Hematopoietic multipotent progenitor cell treated with erythropoietin and hydrocortisone succinate and interleukin-3 and kit ligand, for 8 days (in vitro differentiated cells): ENCODE measurements at regions not wholly inside any gene's neighbourhood (a gene's known extent, or its start where the extent isn't known, plus 50 kb on each side); places are given as distances from the start of the nearest gene placed in this dataset.
A peak's percentile ranks its signal among the peaks of the same experiment; 100 is the strongest.

Source experiments
- DNase-seq: peaks from one replicate; pipeline ENCODE4 v3.0.0-alpha.2; 2015

DNA sequence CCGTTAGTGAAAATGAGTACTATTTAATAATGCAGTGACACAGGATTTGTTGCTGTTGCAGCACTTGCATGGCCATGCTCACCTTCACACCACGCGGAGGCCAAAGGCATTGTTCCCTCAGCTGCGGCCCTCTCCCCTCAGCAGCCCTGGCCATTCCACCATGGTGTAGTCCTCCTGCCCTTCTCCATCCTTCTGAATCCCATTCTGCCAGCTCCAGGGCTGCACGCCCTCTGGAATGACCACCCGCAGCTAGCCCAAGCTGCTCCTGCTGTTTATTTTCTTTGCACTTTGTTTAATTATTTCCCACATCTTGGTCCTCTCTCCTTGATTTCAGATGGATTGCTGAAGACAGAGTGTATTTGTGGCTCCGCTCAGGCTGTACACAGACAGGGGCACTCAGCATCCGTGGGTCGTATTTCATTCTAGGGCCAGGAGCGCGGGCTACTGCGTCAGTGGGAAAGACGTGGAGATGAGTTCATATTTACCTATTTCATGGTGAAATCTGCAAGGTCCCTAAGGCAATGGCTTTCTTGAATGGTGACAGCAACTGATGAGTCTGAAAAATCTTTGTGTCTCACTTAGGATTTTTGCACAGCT, 81.4 kb upstream of the DUSP22 start:
- no peak for DNase-seq

DNA sequence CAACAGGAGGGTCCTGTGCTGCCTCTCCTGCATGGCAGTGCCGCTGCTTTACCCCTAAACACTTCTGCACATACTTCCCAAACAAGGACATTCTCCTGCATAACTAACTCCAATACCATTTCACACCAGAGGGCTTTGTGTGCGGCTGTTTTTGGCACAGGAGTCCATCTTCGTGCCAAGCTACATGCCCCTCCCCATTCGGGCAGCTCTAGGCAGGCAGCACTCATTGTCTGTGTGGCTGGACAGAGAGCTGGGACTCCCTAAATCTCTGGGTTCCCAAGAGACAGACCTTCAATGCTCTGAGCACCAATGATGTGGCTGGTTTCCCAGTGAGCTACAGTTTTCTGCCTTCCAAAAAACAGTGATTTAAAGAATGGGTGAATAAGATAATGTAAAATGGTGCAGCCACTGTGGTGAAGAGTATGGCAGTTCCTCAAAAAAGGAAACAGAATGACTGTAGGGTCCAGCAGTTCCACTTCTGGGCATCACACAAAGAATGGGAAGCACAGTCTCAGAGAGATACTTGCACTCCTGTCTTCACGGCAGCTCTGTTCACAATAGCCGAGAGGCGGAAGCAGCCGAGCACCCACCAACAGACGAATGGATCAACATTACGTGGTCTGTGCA, 80.3 kb upstream of the DUSP22 start:
- DNase-seq = no peak

DNA sequence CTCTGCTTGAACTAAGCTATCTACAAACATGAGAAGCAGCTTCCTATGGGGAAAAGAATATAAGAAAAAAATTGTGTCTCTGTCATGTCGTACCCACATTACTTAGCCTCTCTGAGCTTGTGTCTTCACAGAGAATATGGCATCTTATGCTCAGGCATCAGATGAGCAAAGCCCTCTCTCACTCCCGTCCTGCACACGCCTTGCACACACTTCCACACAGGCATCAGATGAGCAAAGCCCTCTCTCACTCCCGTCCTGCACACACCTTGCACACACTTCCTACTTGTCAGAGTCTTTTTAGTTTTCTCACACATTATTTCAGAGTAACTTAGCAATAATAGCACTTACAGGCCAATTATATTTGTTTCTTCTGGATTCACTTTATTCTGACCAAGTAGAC, 79.0 kb upstream of the DUSP22 start:
- DNase-seq = no peak

DNA sequence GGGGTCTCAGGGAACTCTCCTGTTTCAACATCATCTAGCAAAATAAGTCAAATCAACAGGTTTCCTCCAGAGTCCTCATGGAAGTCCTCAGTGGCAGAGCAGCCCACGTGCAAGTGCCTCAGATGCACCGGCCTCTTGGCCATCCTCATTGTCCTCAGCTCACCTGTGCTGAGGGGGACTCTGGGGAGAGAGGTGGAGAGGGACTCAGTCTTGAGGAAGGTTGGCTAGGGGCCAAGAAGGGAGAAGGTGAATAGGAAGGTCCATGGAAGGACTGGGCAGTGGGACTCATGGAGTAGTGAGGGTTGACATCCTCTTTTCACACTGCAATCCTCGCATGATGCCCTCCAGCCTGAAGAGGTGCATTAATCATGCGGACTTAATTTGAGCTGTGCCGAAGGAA, 77.9 kb upstream of the DUSP22 start:
- no peak for DNase-seq

DNA sequence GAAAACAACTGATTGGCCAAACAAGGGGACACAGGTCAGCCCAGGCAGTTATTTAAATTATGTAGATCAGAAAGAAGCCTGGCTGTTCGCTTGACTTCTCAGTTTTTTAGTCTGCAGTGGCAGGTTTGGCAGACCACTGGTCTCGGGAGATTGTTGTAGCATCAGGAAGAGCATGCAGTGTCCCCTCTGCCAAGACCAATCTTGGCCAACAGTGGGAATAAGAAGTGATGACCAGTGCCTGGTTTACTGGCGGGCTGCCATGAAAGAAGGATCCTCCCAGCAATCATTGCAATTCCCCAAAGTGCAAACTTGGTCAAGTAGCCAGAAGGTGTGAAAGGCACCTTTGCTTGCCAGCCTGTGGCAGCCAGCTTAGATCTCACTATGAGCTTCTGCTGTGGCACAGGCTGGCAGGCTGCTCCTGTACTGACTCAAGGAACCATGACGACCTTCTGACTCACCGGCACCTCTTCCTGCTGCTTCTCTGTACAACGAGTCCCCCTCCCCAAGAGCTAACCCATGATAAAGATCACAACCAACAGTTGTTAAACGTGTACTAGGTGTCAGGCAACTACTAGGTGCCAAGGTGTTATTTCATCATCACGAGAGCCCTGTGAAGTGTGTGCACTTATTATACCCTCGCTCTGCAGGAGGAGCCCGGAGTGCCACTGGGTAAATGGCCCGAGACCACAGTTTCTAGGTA, 76.8 kb upstream of the DUSP22 start:
- DNase-seq = no peak

DNA sequence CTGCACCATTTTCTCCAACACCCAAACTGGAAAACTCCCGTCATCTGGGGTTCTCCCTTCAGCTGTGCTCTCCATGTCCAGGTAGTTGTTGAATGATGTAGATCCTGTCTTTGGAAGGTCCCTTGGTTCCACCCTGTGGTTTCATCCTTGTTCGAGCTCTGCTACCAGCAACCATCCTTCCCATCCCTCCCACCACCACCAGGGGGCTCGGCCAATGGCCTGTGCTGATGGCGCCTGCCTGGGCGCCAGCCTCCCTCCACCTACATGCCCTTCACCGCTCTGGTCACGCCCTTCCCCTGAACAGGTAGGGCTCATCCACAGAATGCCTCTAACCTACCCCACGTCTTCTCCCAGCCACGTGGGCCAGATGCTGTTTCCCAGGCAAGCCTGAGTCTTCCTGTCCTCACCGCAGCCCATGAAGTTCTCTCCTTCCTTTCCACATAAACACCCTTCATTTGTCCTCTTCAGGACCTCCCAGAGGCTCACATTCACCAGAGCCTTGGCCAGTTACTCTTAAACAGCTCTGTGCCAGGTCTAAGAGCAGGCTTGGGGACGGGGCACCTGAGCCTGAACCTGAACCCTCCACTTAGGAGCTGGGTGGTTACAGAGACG, 75.1 kb upstream of the DUSP22 start:
- peak; percentile 13 for DNase-seq

DNA sequence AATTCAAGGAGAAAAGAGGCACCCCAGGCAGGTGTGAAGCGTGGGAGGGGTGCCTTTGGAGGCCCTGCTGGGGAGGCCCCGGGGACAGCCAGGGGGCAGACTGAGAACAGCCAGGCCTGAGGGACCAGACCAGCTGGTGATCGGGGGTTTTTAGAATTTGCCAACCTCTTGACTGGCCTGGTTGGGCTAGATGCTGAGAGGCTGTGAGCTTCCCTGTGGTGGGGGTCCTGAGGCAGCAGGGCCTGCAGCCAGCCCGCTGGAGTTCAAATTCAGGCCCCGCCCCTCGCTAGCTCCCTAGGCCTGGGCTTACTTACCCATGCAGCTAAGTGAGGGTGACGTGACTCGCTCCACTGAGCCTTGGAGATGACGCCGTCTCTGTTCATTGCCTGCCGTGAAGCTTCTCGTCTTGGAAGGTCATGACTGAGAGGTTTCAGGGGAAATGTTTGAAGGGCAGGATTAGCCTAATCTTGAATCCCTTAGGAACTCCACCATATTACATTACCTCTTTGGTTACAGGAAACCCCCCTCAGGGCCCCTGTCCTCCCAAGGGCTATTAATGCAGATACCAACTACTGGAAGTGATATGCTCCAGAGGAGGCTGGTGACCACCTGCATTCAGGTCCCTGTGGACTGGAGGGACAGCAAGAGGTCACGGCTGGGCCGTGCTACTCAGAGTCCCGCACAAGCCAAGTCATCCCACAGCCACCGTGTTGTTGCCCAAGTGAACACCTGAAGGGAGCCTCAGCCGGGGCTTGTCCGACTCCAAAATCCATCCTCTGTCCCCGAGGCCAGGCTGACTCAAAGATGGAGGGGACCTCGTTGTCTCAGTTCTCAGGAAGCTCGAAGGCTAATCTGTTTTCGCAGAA, 73.9 kb upstream of the DUSP22 start:
- no peak for DNase-seq

DNA sequence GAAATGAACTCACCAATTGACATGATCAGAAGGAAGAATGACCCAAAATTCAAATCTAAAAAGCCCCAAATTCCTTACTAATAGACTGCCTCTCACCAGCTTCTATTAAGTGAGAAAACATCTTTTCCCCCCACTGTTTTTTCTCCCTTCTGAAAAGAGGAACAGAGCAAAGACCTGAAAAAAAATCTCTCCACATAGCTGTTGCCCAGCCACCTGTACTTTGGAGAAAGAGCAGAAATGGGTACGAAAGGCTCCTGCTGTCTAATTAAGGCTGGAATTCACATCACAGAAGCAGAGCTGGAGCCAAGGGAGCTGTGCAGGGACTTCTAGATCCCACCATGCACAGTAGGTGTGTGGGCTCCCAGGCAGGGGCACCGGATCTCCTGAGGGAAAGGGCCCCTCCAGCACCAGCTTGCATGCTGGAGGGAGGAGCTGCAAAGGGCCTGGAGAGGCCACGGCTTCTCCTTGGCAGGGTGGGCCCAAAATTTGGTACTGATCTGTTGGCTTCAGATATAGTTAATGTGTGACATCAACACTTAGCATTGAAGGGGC, 73.2 kb upstream of the DUSP22 start:
- DNase-seq = no peak

DNA sequence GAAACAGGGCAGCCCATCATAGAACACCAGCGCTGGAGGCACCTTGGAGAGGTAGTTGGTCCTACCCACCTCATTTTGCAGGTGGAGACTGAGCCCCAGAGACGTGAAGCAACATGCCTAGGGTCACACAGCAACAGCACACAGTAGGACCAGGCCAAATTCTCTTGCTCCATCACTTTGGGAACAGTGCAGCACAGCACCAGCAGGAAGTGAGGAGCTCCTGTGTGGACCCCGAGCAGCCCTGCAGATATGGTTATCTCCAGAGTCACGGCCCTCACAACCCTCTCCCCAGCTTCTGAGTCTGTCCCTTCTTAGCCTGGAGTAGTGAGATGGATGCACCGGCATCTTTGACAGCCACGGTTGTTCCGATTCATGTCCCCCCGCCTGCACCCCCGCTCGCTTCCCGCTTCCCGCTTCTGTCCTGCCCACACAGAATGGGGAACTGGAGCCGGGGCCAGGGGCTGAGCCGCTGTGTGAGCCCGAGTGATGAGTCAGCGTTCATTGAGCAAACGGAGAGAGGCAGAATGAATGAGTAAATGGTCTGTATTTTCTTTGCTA, 72.6 kb upstream of the DUSP22 start:
- peak; percentile 14 for DNase-seq

DNA sequence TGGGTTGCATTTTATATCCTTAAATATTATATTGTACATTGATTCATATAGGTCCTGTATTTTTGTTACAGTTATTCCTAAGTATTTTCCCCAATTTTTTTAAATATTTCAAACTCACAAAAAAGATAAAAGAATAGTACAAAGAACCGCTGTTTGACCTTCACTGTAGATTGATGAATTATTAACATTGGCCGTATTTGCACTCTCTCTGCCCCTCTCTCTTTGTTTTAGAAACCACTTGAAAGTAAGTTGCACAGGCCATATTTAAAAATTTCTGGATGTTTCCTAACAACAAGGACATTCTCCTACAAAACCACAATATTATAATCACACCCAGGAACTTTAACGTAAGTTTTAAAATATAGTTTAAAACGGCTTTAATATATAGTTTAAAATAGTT, 72.0 kb upstream of the DUSP22 start:
- no peak for DNase-seq

DNA sequence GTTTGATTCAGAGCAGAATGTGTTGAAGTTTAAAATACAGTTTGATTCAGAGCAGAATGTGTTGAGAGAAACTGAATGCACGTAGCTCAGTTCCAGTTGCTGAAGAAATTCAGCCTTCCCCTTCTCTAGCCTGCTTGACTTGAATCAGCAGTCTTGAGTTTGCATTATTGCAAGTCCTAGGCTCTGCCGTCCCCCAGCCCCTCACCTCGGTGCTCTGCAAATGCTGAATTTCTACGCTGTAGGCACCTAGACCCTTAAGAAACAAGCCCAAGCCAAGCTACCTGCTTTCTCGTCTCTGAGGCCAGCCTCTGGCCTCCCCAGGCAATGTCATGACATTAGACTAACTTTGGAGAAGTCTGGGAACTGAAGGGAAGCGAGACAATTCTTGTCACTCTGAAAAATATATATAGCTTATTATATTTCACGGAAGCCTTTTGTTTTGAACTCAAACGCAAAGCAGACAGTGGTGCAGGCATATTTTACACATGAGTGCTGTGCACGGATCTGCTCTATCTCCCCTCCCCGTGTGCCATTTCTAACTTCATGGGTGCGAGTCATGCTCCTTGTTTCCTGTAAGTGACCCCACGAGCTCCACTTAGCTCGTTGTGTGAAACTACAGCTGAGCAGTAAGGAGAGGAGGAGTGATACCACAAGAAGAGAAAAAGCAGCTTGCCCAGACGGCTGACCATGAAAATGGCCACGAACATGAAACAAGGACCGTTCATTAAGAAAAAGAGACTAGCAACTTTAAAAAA, 71.4 kb upstream of the DUSP22 start:
- no peak for DNase-seq

DNA sequence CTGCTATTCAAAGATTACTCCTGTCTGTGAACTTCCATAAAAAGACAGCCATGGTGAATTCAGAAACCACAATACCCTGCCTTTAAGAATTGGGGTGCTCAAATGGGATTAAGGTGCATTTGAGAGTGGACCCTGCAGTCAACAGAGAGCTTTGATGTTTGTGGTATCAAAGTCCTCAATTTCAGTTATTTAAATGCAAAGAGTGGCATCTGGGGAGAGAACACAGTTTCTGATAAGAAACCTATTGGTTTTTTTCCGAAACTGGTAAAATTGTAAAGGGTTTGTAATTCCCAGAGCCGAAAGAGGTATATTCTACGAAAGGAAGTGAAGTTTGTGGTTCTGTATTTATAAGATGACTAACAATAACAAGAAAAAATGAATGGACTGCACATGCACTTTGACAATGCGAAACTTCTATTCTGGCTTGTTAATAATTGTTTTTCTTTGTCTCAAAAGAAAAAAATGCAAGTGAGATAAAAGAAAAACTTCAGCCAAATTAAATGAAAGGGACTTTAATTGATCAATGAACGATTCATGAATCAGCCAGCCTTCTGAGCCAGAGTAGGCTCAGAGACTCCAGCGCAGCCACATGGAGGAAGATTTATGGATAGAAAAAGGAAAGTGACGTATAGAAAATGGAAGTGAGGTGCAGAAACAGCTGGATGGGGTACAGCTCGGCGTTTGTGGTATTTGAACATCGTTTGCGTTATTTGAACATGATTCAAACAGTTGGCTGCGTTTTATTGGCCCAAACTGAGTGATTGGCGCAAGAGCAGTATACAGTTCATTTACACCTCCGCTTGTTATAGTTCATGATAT, 70.5 kb upstream of the DUSP22 start:
- DNase-seq = no peak

DNA sequence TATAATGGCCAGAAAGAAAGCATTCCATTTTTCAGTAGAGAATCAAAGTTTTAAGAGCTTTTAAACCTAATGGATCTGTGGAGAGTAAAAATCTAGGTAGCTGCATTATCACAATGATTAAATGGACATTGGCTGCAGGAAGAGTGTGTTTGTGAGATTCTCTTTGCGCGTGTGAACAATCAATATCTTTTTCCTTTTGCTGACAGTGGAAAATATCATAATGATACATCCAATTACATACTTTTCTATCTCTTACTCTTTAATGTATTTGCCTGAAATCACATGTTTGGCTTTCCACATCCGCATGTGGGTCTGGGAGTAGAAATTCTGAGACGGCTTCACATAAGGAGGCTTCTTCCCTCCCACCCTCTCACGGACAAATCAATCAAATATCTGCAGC, 69.8 kb upstream of the DUSP22 start:
- no peak for DNase-seq

DNA sequence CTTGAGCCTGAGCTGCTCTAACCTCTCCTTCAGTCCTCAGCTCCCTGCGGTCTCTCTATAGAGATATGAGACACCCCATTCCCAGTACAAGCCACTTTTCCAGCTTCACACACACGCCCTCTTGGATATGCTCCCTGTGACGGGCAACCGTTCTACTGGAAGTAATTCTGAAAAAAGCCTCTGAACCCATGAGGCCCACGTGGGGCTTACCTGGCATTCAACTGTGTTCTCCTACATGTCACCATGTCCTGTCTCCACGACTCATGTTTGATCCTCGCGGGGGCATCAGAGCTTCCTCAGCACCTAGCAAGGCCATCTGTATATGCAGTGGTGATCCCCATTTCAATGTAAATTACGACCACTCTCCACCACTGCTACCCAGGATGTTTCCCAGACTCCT, 69.2 kb upstream of the DUSP22 start:
- DNase-seq = no peak

DNA sequence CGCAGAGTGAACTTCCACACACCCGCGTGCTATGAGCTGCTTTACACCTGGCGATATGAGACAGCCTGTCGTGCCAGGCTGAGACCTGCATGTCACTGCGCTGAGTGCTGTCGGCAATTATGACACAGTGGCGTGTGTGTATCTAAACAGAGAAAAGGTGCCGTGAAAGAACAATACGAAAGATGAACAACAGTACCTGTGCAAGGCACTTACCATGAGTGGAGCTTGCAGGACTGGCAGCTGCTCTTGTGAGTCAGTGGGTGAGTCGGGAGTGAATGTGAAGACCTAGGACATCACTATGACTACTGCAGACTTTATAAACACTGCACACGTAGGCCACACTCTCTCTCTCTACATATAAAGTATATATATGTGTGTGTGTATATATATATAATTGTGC, 68.5 kb upstream of the DUSP22 start:
- no peak for DNase-seq

DNA sequence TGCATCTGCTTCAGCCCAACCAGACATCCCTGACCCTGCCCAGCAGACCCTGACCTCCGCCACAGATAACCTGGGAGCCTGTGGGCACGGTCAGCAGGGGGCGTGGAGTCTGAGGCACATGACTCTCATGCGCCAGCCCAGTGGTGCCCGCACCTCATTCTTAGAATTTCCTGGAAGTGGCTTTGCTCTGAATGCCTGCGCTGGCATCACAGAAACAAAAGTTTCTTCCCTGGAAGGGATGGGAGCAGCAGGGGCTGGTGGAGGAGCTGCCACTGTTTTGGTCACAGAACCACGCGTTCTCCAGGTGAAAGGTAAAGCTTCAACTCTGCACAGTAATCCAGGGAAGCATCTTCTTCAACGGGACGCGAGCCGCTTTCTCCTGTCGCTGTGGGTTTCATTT, 67.9 kb upstream of the DUSP22 start:
- no peak for DNase-seq

DNA sequence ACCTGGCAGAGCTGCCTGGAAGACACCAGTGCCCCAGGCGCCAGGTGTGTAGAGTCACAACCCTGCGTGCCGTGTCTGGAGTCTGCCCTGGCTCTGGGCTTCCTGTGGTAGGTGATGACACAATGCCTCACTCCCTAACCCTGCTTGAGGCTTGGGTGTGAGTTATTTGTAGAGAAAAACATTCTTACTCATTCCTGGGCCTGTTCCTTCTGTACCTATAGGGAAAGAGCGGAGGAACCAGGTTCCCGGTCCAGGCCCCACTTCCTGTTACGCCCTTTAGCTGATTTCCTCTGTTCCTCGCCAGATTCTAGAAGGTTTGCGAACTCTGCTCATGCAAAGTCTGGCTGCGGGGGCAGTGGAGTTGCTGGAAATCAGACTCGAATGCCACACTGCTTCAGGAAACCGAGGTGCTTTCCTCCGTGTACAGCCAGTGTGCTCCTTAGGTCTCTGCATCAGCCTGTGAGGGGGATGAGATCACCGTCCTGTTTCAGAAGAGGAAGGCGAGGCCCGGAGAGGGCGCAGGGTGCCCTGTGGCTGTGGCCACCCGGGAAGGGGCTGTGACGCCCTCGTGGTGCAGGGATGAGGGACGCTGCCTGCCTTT, 67.1 kb upstream of the DUSP22 start:
- no peak for DNase-seq

DNA sequence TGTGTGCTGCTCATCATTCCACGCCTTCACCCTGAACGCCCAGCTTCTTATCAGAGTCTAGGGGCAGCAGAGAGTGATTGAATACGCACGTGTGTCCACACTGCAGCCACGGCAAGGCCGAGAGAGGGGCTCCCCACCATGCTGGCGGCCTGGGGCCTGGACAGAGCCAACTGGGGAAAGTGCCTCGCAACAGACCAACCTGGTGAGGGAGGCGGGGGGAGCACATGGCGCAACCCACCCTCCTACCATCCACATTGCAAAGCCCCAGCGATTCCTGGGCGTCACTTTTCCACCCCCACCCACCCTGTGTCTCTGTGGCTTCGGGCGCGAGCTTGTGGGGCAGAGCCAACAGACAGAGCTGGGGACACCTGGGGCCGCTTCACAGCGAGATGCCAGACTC, 66.4 kb upstream of the DUSP22 start:
- DNase-seq = no peak

DNA sequence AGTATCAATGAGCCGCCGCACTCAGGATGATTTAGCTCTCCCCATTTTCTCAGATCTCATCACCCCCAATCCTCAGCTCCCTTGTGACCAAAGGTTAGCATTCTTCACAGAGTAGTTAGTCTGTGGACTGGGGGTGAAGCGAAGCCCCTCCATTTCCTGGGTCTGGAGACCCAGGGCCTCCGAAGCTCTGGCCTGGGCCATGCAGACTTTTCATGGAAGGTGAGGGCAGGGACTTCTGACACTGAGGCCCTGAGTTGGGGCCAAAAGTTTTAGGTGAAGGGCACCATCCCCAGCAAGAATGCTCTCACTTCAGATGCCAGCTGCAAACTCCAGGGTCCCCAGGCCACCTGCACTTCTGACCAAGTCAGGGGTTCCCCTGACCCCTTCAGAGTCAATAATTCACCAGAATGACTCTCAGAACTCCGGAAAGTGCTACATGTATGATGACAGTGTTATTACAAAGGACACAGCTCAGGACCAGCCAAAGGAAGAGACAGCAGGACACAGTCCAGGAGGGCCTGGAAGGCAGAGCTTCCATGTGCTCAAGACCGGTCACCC, 65.7 kb upstream of the DUSP22 start:
- DNase-seq = no peak
